CD4-positive, CD25-positive, alpha-beta regulatory T cell (primary cell): ENCODE measurements at regions not wholly inside any gene's neighbourhood (a gene's known extent, or its start where the extent isn't known, plus 50 kb on each side); places are given as distances from the start of the nearest gene placed in this dataset.
"Not testable (repeated sequence)": the region's sequence is repeated elsewhere in the genome, so short reads cannot be mapped to it uniquely, and the experiment has no call there.

Source experiments
- ATAC-seq, 2 donors: fragments of 150-1000 bp; cut with Tn5 transposase; one replicate each; pipeline ENCODE4 v1.10.0; 2021; ENCODE audit warnings: low read depth in 2 of 2, moderate number of reproducible peaks in 2 of 2, moderate library complexity in 1 of 2
- DNase-seq, 3 donors: peaks; one replicate each; pipeline versions ENCODE4 v3.0.0 to v3.0.0-alpha.2; 2012 to 2022; ENCODE audit warnings: mixed read lengths in 1 of 3
- H3K27ac ChIP-seq: one replicate; pipeline ENCODE4 v1.7.0; 2013; ENCODE audit warnings: mild to moderate bottlenecking, low read length; ENCODE audit not compliant: insufficient read depth, poor library complexity, severe bottlenecking
- H3K27me3 ChIP-seq: one replicate; pipeline ENCODE4 v1.7.0; 2013; ENCODE audit warnings: low read length; ENCODE audit not compliant: control insufficient read depth, insufficient read depth
- H3K36me3 ChIP-seq: one replicate; pipeline ENCODE4 v1.7.0; 2013; ENCODE audit warnings: mild to moderate bottlenecking, low read length, moderate library complexity; ENCODE audit not compliant: control insufficient read depth, insufficient read depth
- H3K4me1 ChIP-seq: 2 replicates; pipeline ENCODE4 v1.7.0; 2013; ENCODE audit warnings: mild to moderate bottlenecking, low read length; ENCODE audit not compliant: insufficient read depth, control insufficient read depth, poor library complexity, severe bottlenecking
- H3K4me3 ChIP-seq: one replicate; pipeline ENCODE4 v1.7.0; 2013; ENCODE audit warnings: low read depth, mild to moderate bottlenecking, low read length, moderate library complexity
- H3K9me3 ChIP-seq, 2 experiments: 1 replicate in 1 of 2; 2 replicates in 1 of 2; pipeline ENCODE4 v1.7.0; 2013; ENCODE audit warnings: low read length in 2 of 2, mild to moderate bottlenecking in 1 of 2, moderate library complexity in 1 of 2; ENCODE audit not compliant: control insufficient read depth in 2 of 2
- H3K27ac Mint-ChIP-seq, 3 donors: one replicate each; pipeline ENCODE4 v1.8.0; 2020 to 2022; ENCODE audit warnings: mild to moderate bottlenecking in 3 of 3, mixed read lengths in 3 of 3, moderate library complexity in 2 of 3
- H3K27me3 Mint-ChIP-seq: one replicate; pipeline ENCODE4 v1.8.0; 2022; ENCODE audit warnings: mild to moderate bottlenecking, mixed read lengths
- H3K36me3 Mint-ChIP-seq: one replicate; pipeline ENCODE4 v1.8.0; 2020; ENCODE audit warnings: mixed read lengths
- H3K4me1 Mint-ChIP-seq, 4 donors: one replicate each; pipeline ENCODE4 v1.8.0; 2020 to 2022; ENCODE audit warnings: mixed read lengths in 4 of 4, mild to moderate bottlenecking in 1 of 4
- H3K4me3 Mint-ChIP-seq, 4 donors: one replicate each; pipeline ENCODE4 v1.8.0; 2020 to 2022; ENCODE audit warnings: mild to moderate bottlenecking in 4 of 4, mixed read lengths in 4 of 4, moderate library complexity in 3 of 4
- H3K9me3 Mint-ChIP-seq, 7 donors: one replicate each; pipeline ENCODE4 v1.8.0; 2020 to 2022; ENCODE audit warnings: mixed read lengths in 7 of 7, mild to moderate bottlenecking in 3 of 7, moderate library complexity in 2 of 7

- ATAC-seq = no peak
- no peaks in the 10 kb centered on the region for H3K27me3 ChIP-seq
- H3K27ac Mint-ChIP-seq = no peak overlapping the region
- H3K4me3 Mint-ChIP-seq = no peak overlapping the region
- H3K4me1 ChIP-seq = no peaks in the 10 kb centered on the region
- no peaks in the 10 kb centered on the region for H3K4me1 Mint-ChIP-seq
- no peak overlapping the region for H3K27ac ChIP-seq
- H3K4me3 ChIP-seq = no peak overlapping the region
- H3K9me3 Mint-ChIP-seq = peaks cover 0 to 2% (median 0%) of the 10 kb centered on the region in 7 donors
- H3K9me3 ChIP-seq = no peaks in the 10 kb centered on the region
- no peaks in the 10 kb centered on the region for H3K27me3 Mint-ChIP-seq
- no peaks in the 10 kb centered on the region for H3K36me3 ChIP-seq
- H3K36me3 Mint-ChIP-seq = no peaks in the 10 kb centered on the region
- DNase-seq = no peak
Observed at GRCh38 chr9:81823672-81824554, 104.3 kb upstream of the SPATA31D4 start.

GRCh38 chr9:81824802-81825730 lies 103.2 kb upstream of the SPATA31D4 start:
- no peak overlapping the region for H3K27ac Mint-ChIP-seq
- Histone ChIP-seq H3K27ac (no peak overlapping the region), H3K4me3 (no peak overlapping the region), H3K9me3 (no peaks in the 10 kb centered on the region), H3K4me1 (no peaks in the 10 kb centered on the region), H3K27me3 (no peaks in the 10 kb centered on the region), H3K36me3 (no peaks in the 10 kb centered on the region)
- no peaks in the 10 kb centered on the region for H3K4me1 Mint-ChIP-seq
- peaks cover 0 to 2% (median 0%) of the 10 kb centered on the region in 7 donors for H3K9me3 Mint-ChIP-seq
- no peak overlapping the region for H3K4me3 Mint-ChIP-seq
- ATAC-seq = no peak
- H3K27me3 Mint-ChIP-seq = no peaks in the 10 kb centered on the region
- H3K36me3 Mint-ChIP-seq = no peaks in the 10 kb centered on the region
- DNase-seq = no peak

GRCh38 chr9:81825846-81826516 lies 102.2 kb upstream of the SPATA31D4 start:
- H3K36me3 ChIP-seq = no peaks in the 10 kb centered on the region
- no peaks in the 10 kb centered on the region for H3K27me3 ChIP-seq
- no peak overlapping the region for H3K27ac ChIP-seq
- H3K36me3 Mint-ChIP-seq = no peaks in the 10 kb centered on the region
- H3K27me3 Mint-ChIP-seq = no peaks in the 10 kb centered on the region
- H3K9me3 ChIP-seq = no peaks in the 10 kb centered on the region
- H3K4me3 ChIP-seq = no peak overlapping the region
- no peaks in the 10 kb centered on the region for H3K4me1 ChIP-seq
- DNase-seq (no peak), ATAC-seq (no peak)
- no peak overlapping the region for H3K27ac Mint-ChIP-seq
- H3K4me1 Mint-ChIP-seq = no peaks in the 10 kb centered on the region
- H3K9me3 Mint-ChIP-seq = peaks cover 0 to 2% (median 0%) of the 10 kb centered on the region in 7 donors
- H3K4me3 Mint-ChIP-seq = peak overlapping the region in 1 of 4 donors; percentile 18

GRCh38 chr9:81826517-81826906 lies 101.7 kb upstream of the SPATA31D4 start:
- no peak overlapping the region for H3K27ac Mint-ChIP-seq
- no peaks in the 10 kb centered on the region for H3K4me1 ChIP-seq
- no peak for DNase-seq

GRCh38 chr9:81827616-81828296 lies 100.5 kb upstream of the SPATA31D4 start:
- no peak for DNase-seq
- no peaks in the 10 kb centered on the region for H3K4me1 ChIP-seq
- no peaks in the 10 kb centered on the region for H3K9me3 ChIP-seq
- no peaks in the 10 kb centered on the region for H3K27me3 ChIP-seq
- H3K27ac ChIP-seq = no peak overlapping the region
- Mint-ChIP-seq H3K27ac (no peak overlapping the region), H3K4me1 (no peaks in the 10 kb centered on the region), H3K9me3 (peaks cover 0 to 4% (median 0%) of the 10 kb centered on the region in 7 donors), H3K27me3 (no peaks in the 10 kb centered on the region), H3K36me3 (no peaks in the 10 kb centered on the region), H3K4me3 (no peak overlapping the region)
- no peaks in the 10 kb centered on the region for H3K36me3 ChIP-seq
- no peak for ATAC-seq
- H3K4me3 ChIP-seq = no peak overlapping the region

More at GRCh38 chr9:81826517-81826906, 101.7 kb upstream of the SPATA31D4 start:
- Mint-ChIP-seq H3K4me3 (no peak overlapping the region), H3K9me3 (peaks cover 0 to 4% (median 0%) of the 10 kb centered on the region in 7 donors), H3K27me3 (no peaks in the 10 kb centered on the region), H3K36me3 (no peaks in the 10 kb centered on the region), H3K4me1 (no peaks in the 10 kb centered on the region)
- Histone ChIP-seq H3K36me3 (no peaks in the 10 kb centered on the region), H3K9me3 (no peaks in the 10 kb centered on the region), H3K27ac (no peak overlapping the region), H3K4me3 (no peak overlapping the region), H3K27me3 (no peaks in the 10 kb centered on the region)
- no peak for ATAC-seq

- no peak overlapping the region for H3K4me3 Mint-ChIP-seq
- Histone ChIP-seq H3K4me1 (no peaks in the 10 kb centered on the region), H3K27ac (no peak overlapping the region), H3K9me3 (no peaks in the 10 kb centered on the region), H3K27me3 (no peaks in the 10 kb centered on the region), H3K4me3 (no peak overlapping the region), H3K36me3 (no peaks in the 10 kb centered on the region)
- no peak overlapping the region for H3K27ac Mint-ChIP-seq
- H3K9me3 Mint-ChIP-seq = peaks cover 0 to 8% (median 0%) of the 10 kb centered on the region in 7 donors
- H3K27me3 Mint-ChIP-seq = no peaks in the 10 kb centered on the region
- H3K4me1 Mint-ChIP-seq = no peaks in the 10 kb centered on the region
- ATAC-seq (no peak), DNase-seq (no peak)
- no peaks in the 10 kb centered on the region for H3K36me3 Mint-ChIP-seq
Observed at GRCh38 chr9:81829195-81829882, 98.9 kb upstream of the SPATA31D4 start.

- H3K27me3 ChIP-seq, H3K27ac Mint-ChIP-seq: not testable (repeated sequence)
Observed at GRCh38 chr9:81830431-81830830, 97.8 kb upstream of the SPATA31D4 start.

More at GRCh38 chr9:81830431-81830830, 97.8 kb upstream of the SPATA31D4 start:
- not testable (repeated sequence) for H3K27me3 Mint-ChIP-seq, H3K4me3 ChIP-seq, H3K4me1 ChIP-seq, ATAC-seq, H3K4me3 Mint-ChIP-seq, H3K9me3 ChIP-seq, H3K36me3 Mint-ChIP-seq, H3K36me3 ChIP-seq, H3K27ac ChIP-seq, DNase-seq, H3K4me1 Mint-ChIP-seq
- peaks cover 0 to 11% (median 0%) of the 10 kb centered on the region in 7 donors for H3K9me3 Mint-ChIP-seq
